ENCODE measurements at regions not wholly inside any gene's neighbourhood (a gene's known extent, or its start where the extent isn't known, plus 50 kb on each side); places are given as distances from the start of the nearest gene placed in this dataset.

DNA sequence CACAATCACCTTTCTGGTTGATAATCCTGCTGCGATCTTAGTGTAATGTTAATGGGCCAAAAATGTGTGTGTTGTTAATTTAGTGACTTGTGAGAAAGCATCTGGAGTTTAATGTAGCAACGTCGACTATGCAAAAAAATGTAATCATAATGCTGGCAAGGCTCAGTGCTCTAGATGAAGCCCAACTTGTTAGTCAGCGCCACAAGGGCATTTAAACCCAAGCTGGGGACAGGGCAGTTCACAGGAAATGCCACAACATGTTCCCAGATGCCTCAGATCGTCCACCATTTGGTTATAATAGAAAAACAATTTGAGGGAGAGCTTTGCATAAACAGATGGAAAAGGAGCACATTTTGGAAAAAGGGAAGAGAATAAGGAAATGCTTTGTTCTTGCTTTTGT, 585.4 kb upstream of the PLXNA2 start:
- TF ChIP-seq POLR2A (IDR thresholded peaks at IDR 0.05; ENCODE audit: low read depth, low read length), result no peak
- TF ChIP-seq POLR2AphosphoS5 (IDR thresholded peaks at IDR 0.05; ENCODE audit: low read depth, low read length), result no peak

Data from GM12891 (cell line).